RWPE2 (cell line): ENCODE measurements at regions not wholly inside any gene's neighbourhood (a gene's known extent, or its start where the extent isn't known, plus 50 kb on each side); places are given as distances from the start of the nearest gene placed in this dataset.

Experiments used
- ATAC-seq: fragments of 200-7000 bp; cut with Tn5 transposase; 3 replicates; pipeline ENCODE4 v1.9.1; 2021; ENCODE audit warnings: low read depth
- DNase-seq: peaks from one replicate; pipeline ENCODE4 v3.0.0-alpha.2; 2020; ENCODE audit warnings: low spot score
- H3K27ac ChIP-seq: fragments of 450-650 bp; 2 replicates; pipeline ENCODE4 v1.5.1; 2017; ENCODE audit warnings: mild to moderate bottlenecking; ENCODE audit not compliant: poor library complexity, severe bottlenecking
- H3K27me3 ChIP-seq: fragments of 250-450 bp; sonication (Bioruptor Pico); 2 replicates; pipeline ENCODE4 v1.5.1; 2021; ENCODE audit warnings: mild to moderate bottlenecking, moderate library complexity; ENCODE audit not compliant: insufficient read depth, poor library complexity, severe bottlenecking
- H3K36me3 ChIP-seq: fragments of 250-450 bp; sonication (Bioruptor Pico); 2 replicates; pipeline ENCODE4 v1.5.1; 2020; ENCODE audit warnings: low read depth, mild to moderate bottlenecking, moderate library complexity
- H3K4me1 ChIP-seq: fragments of 250-450 bp; sonication (Bioruptor Pico); 2 replicates; pipeline ENCODE4 v1.5.1; 2021; ENCODE audit warnings: mild to moderate bottlenecking, moderate library complexity; ENCODE audit not compliant: insufficient read depth, poor library complexity, severe bottlenecking
- H3K4me3 ChIP-seq: fragments of 250-450 bp; sonication (Bioruptor Pico); 2 replicates; pipeline ENCODE4 v1.5.1; 2021; ENCODE audit warnings: mild to moderate bottlenecking, moderate library complexity; ENCODE audit not compliant: severe bottlenecking
- H3K9me3 ChIP-seq: fragments of 250-450 bp; sonication (Bioruptor Pico); 2 replicates; pipeline ENCODE4 v1.5.1; 2021; ENCODE audit warnings: mild to moderate bottlenecking, moderate library complexity; ENCODE audit not compliant: severe bottlenecking
- TF ChIP-seq, protein P1 (sequence below): fragments of 450-650 bp; IDR thresholded peaks from one replicate; pipeline ENCODE4 v1.5.1; 2017; ENCODE audit warnings: mild to moderate bottlenecking, moderate library complexity; ENCODE audit not compliant: poor library complexity, severe bottlenecking

DNA sequence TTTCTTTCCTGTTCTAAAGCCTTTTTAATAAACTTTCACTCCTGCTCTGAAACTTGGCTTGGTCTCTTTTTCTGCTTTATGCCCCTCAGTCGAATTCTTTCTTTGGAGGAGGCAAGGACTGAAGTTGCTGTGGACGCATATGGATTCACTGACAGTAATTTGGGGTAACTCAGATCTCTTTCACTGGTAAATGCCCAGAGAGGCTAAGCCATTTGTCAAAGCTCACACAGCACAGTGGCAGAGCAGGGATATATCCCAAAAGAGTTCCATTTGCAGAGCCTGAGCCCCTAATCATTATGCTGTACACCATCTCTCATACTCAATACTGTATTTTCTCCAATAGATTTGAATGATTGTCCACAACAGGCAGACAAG is 72.3 kb upstream of the GALNT15 start:
- Histone ChIP-seq H3K27ac (peak overlapping the region; percentile 93), H3K9me3 (peaks cover 6% of the 10 kb centered on the region), H3K4me3 (no peak overlapping the region), H3K36me3 (no peaks in the 10 kb centered on the region), H3K4me1 (peaks cover 10% of the 10 kb centered on the region), H3K27me3 (no peaks in the 10 kb centered on the region)
- TF ChIP-seq, protein P1, sequence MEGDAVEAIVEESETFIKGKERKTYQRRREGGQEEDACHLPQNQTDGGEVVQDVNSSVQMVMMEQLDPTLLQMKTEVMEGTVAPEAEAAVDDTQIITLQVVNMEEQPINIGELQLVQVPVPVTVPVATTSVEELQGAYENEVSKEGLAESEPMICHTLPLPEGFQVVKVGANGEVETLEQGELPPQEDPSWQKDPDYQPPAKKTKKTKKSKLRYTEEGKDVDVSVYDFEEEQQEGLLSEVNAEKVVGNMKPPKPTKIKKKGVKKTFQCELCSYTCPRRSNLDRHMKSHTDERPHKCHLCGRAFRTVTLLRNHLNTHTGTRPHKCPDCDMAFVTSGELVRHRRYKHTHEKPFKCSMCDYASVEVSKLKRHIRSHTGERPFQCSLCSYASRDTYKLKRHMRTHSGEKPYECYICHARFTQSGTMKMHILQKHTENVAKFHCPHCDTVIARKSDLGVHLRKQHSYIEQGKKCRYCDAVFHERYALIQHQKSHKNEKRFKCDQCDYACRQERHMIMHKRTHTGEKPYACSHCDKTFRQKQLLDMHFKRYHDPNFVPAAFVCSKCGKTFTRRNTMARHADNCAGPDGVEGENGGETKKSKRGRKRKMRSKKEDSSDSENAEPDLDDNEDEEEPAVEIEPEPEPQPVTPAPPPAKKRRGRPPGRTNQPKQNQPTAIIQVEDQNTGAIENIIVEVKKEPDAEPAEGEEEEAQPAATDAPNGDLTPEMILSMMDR = no peak
- no peak for DNase-seq
- no peak for ATAC-seq

DNA sequence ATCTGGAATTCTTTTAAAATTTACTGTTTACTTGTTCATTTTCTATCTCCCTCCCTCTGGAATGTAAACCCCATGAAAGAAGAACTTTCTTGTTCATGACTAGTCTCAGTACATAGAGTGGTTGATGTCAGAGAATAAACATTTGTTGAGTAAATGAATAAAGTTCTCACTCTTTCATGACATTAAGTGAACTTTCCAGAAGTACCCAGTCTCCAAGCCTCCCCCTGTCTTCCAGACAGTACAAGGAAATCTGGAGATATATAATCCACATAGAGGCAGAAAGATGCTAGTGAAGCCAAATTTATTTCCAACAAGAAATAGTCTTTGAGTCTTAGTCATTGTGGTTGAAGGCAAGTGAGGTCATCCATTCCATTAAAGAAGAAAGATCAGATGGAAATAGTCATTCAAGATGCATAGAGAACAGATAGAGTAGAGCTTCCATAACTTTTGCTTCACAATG is 71.5 kb upstream of the GALNT15 start:
- TF ChIP-seq, protein P1 = no peak
- peak; percentile 22; the same call in 1 of the 3 replicates for ATAC-seq
- no peaks in the 10 kb centered on the region for H3K27me3 ChIP-seq
- no peak overlapping the region for H3K27ac ChIP-seq
- no peaks in the 10 kb centered on the region for H3K36me3 ChIP-seq
- no peak overlapping the region for H3K4me3 ChIP-seq
- H3K4me1 ChIP-seq = peaks cover 10% of the 10 kb centered on the region
- no peak for DNase-seq
- H3K9me3 ChIP-seq = peaks cover 6% of the 10 kb centered on the region

GRCh38 chr3:16103472-16103871 is 71.0 kb upstream of the GALNT15 start:
- Histone ChIP-seq H3K9me3 (peaks cover 6% of the 10 kb centered on the region), H3K27me3 (no peaks in the 10 kb centered on the region), H3K4me3 (no peak overlapping the region), H3K4me1 (peaks cover 10% of the 10 kb centered on the region), H3K27ac (no peak overlapping the region), H3K36me3 (no peaks in the 10 kb centered on the region)
- TF ChIP-seq, protein P1 = no peak
- DNase-seq = no peak
- no peak for ATAC-seq

GRCh38 chr3:16104156-16104555 is 70.3 kb upstream of the GALNT15 start:
- no peak for DNase-seq
- Histone ChIP-seq H3K36me3 (no peaks in the 10 kb centered on the region), H3K9me3 (peaks cover 6% of the 10 kb centered on the region), H3K27ac (no peak overlapping the region), H3K4me3 (no peak overlapping the region), H3K27me3 (no peaks in the 10 kb centered on the region), H3K4me1 (peaks cover 10% of the 10 kb centered on the region)
- TF ChIP-seq, protein P1 = no peak
- ATAC-seq = no peak

DNA sequence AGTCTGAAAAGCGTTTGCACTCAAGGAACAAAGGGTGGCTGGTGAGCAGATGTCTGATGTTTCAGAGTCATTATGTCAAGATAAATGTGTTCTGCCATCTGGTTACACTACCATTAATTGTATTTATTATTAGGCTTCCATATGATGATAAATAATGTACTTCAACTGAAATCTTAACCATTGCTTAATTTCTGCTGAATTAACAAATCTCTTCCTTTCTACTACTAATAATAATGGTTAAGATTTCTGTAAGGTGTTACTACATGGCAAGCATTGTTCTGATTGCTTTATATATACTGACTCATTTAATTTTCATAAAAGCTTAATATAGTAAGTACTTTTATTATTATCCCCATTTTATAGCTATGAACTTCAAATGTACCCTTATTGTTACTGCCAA is 68.4 kb upstream of the GALNT15 start:
- no peaks in the 10 kb centered on the region for H3K27me3 ChIP-seq
- no peaks in the 10 kb centered on the region for H3K36me3 ChIP-seq
- no peak for DNase-seq
- peaks cover 10% of the 10 kb centered on the region for H3K4me1 ChIP-seq
- ATAC-seq = no peak
- no peak overlapping the region for H3K27ac ChIP-seq
- TF ChIP-seq, protein P1 = no peak
- no peak overlapping the region for H3K4me3 ChIP-seq
- H3K9me3 ChIP-seq = peaks cover 2% of the 10 kb centered on the region
